GM18868 (cell line): ENCODE measurements at regions not wholly inside any gene's neighbourhood (a gene's known extent, or its start where the extent isn't known, plus 50 kb on each side); places are given as distances from the start of the nearest gene placed in this dataset.
"Not testable (repeated sequence)": the region's sequence is repeated elsewhere in the genome, so short reads cannot be mapped to it uniquely, and the experiment has no call there.

Source experiments
- ATAC-seq: cut with Tn5 transposase; IDR thresholded peaks from one replicate; pipeline ENCODE4 v1.9.1; 2021; ENCODE audit warnings: mild to moderate bottlenecking, moderate library complexity; ENCODE audit not compliant: unreplicated experiment

DNA sequence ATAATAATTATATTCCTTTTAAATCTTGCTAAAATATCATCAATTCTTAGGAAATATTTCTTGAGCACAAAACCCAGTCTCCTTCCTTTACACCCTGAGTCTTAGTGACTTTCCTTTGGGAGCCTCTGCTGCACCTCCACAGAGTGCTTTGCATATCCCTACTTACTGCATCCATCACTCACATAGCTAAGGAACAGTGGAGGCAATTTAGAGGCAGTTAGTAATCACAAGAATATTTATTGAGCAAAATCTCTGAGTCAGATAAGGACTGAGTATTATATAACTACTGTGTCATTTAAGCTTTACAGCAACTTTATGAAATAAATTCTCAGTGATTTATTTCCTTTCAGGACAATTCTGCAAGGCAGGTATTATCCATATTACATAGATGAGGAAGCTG, 327.7 kb downstream of the TMX3 start:
- no peak for ATAC-seq

DNA sequence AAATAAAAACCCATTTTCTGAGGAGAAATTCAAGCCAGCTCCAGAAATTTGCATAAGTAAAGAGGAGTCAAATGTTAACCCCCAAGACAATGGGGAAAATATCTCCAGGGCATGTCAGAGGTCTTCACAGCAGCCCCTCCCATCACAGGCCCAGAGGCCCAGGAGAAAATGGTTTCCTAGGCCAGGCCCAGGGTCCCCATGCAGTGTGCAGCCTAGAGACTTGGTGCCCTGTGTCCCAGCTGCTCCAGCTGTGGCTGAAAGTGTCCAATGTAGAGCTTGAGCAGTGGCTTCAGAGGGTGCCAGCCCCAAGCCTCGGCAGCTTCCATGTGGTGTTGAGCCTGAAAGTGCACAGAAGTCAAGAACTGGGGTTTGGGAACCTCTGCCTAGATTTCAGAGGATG, 330.9 kb downstream of the TMX3 start:
- ATAC-seq: not testable (repeated sequence)

DNA sequence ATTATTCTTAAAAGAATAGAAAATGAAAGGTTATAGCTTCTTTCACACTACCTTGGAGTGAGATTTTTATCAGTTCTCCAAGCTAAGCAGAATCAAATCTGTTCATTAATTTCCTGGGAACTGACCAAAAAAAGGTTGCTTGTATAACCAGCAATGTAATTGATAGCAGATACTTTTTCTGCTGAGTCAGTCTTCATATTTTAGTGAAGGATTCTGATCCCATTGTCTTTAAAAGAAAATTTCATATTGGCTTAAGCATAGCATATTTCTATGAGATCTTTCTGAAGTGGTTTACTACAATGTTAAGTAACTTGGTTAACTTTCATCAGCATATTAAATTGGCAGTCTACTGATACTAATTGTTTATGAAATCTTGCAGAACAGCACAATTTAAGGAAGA, 338.0 kb downstream of the TMX3 start:
- ATAC-seq: no peak

DNA sequence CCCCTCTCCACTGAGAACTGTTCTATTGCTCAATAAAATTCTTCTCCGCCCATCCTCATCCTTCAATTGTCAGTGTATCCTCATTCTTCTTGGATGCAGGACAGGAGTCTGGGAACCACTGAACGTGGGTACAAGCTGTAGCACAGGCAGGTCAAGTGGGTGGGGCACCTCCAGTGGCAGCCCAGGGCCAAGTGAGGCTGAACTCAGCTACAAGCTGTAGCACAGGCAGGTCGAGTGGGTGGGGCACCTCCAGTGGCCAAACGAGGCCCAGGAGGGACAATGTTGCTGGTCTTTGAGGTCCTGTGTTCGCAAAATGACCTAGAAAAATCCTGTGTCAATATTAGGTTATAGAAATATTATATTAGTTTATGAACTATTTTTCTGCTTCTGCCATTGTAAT, 352.0 kb downstream of the TMX3 start:
- ATAC-seq: no peak

DNA sequence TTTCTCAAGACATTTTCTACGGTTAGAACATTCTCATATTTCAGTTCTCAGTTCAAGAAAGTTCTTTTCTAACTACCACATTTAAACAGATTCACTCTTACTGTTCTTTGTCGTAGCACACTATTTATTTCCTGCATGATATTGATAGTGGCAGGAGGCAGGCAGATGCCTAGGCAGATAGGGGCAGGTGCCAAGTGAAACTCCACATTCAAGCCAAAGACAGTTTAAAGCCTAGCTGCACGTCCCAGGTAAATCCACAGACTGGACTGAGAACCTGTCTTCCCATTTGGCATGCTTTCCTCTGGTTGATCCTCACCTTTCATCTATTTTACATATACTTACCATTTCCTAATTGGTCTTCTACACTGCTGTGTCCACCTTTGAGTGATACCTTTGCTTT, 359.3 kb downstream of the TMX3 start:
- ATAC-seq: no peak

DNA sequence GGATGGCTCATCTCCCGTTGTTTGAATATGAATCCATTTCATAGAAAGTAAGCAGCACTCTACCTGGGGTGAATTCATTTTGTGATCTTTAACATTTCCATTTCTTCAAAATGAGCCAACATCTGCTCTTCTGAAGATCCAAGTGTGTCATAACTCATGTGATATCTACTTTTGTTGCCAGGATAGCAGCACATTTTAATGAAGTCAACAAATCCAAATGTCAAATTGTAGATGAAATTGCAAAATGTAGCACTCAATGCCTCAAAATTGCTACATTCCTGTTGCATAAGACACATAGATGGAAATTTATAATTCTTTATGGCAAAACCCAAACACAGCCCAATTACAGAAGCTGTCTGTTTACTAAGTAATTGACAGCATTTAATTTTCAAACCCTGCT, 360.7 kb downstream of the TMX3 start:
- ATAC-seq: no peak

DNA sequence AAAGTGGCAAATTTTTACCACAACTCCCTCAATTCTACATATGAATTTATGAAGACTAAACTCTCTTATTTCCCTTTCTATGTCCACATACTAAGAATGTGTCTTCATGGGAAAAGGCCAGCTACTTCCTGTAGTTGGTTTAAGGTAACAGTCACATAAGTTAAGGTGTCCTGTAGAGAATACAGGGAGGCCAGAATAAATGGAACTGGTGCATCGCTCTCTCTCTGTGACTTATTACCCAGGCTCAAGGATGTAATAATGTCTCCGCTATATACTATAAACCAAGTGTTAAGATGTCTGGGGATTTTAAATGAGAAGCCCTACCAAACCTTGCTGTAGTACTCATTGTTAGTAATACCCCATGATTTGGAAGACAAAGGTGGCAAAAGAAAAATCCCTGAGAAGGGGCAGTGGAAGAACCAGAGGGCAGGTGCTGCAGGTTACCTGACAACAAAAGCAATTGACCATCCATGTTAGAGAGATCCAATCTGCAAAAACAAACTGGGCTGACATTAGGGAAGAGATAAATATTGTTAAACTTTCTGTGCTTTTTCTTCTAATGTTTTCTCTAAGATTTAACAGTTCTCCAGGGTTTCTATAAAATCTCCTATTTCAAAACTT, 372.8 kb downstream of the TMX3 start:
- ATAC-seq: no peak

DNA sequence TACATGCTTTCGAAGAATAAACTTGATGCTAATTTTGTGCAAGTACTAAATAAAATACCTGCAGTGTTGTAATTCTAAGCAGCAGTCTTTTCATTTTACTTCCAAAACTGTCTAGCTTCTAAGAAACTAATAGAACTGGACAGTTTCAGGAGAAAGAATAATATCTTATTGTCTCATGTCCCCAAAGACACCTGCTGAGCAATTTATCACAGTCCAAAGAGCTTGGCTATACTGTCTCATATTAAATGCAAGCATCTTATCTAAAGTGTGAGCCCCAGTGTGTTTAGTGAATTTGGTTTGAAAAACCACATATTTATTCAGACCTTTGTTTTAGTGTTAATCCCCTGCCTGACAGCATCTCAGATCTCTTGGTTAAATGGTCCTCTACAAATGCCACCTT, 374.3 kb downstream of the TMX3 start:
- ATAC-seq: no peak

DNA sequence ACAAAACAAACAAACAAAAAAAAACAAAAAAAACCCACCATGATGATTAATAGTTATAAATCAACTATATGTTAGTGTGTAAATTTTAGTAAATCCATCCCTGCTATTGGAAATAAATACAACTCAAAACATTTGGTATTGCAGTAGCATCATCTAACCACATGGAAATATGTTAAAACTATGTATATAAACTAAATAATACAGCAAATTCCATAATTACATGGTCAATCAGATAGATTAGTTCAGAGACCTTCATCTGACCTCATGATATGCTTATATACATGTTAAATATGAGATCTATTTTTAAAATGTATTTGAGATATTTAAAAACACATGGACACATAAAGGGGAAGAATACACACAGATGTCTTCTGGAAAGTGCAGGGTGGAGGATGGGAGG, 384.2 kb downstream of the TMX3 start:
- ATAC-seq: no peak

DNA sequence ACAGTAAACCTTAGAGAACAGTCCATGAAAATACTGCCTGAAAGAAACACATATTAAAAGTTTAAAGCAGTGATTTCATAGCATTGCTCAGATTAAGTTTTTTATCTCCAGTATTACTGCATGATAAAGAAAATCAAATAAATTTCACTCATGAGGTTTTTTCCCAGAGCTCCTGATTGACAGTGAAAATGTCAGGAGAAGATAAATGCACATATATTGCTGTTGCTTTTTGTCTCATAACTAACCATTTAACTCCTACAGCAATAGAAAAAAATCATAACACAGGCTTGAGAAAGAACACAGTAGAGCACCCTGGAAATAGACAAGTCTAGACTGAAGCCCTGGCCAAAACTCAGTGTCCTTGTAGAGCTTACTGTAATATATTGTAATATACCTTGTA, 391.0 kb downstream of the TMX3 start:
- no peak for ATAC-seq

DNA sequence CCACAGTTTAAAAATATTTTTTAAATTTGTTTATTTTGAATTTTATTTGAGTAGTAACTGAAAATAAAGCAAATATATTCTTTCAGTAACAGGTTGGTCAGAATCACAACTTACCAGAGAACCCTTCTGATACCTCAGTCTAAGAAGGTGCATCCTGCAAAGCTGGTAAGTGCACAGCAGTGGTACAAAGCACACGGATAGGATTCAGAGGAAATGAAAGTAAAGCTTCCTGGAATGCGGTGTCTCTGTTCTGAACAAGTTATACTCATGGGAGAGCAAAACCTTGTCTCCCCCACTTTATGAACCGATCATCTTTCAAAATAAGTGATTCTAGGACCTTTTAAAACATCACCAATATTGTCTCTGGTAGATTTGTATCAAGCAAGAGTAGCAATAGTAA, 398.3 kb downstream of the TMX3 start:
- ATAC-seq: no peak

DNA sequence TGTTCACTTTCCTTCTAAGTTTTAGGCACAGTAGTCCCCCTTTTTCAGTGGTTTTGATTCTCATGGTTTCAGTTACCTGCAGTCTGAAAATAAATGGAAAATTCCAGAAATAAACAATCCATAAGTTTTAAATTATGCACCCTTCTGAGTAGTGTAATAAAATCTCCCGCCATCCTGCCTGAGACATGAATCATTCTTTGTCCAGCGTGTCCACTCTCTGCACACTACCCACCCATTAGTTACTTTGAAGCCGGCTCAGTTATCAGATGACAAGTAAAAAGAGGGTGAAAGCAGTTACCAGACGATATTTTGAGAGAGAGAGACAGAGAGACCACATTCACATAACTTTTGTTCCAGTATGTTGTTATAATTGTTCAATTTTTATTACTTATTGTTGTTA, 400.5 kb downstream of the TMX3 start:
- no peak for ATAC-seq

DNA sequence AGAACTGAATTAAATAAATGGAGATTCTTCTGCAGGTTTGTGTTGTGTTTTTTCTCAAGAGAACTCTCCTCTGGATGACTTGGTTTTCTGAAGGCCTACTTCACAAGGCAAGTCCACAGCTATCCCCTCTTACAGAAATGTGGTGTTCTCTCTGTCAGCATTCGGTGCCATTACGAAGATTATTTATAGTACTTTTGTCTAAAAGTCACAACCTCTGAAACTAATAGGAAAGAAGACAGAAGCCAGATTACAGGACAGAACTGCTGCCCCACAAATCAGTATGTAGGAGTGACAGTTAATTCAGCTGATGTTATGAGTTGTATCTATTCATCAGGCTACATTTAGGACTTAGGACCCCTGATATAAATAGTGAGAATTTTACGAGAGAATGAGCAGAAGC, 413.5 kb downstream of the TMX3 start:
- ATAC-seq: no peak

DNA sequence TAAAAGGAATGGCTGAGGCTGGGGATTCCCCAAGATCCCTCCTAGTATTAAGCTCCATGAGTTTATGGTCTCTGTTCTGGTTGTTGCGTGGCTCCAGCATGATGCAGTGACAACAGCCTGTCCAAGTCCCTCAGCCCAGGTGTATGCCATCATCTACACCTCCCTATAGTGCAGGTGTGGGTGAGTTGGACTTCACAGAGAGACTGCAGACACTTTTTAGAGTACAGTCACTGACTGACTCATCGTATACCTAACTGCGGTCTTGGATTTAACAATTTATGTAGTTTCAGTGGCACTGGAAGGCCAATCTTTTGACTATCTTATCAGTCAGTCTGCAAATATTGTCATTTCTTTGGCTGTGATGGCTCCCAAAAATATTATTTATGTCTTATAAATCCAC, 415.0 kb downstream of the TMX3 start:
- ATAC-seq: no peak

DNA sequence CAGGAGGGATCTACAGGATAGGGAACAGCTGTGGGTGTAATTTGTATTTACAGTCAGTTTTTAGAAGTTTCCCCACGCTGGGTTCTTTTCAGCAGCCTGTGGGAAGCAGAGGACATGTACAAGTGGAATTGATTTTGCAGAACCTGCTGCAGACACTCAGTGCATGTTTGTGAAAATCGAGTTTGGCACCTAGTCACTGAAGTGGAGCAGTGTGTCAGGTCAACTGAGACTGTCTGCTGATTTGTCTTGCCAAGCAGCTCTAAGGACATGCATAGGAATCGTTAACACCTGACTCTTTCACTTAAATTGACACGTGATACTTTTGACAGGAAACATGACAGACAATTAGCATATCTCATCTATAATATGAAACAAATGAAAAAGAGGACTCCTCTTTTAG, 416.6 kb downstream of the TMX3 start:
- ATAC-seq: no peak

DNA sequence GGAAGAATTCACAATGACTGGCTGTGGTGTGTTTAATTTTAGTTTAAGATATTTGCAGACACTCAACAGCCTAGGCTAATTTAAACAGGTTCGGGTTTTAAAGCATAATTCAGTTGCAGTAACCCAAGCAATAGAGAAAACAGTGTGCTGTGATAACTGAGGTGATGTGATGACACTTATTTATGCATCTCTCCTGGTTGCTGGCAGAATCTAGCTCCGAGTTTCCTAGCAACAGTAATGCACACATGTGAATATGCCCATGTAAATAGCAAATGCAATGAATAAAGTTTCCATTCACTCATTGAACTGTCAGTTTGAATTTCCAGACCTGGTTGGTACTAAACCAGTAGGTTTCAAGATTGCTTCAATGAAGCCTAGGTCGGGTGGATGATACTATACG, 426.5 kb downstream of the TMX3 start:
- no peak for ATAC-seq

DNA sequence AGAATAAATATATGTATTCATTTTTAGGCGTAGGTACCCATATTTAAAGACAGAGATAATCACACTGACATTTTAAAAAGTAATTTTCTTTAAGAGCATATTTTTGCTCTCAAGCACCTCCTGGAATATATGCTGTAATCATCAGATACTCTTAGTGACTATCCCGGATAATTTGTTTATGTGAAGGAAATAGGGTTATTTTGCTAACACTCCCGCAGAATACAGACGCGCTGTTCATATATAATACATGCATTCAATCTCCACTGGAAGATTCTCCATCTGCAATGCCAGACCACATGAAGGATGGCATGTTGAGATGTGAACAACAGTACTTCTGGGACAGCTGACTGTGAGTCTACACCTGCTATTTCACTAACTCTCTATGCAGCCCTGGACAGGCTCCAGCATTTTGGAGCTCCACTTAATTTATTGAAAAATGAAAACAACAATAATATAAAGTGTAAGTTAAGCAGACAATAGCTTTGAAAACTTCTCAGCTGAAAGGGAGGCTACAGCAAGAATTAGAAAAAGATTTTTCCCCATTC, 430.6 kb downstream of the TMX3 start:
- ATAC-seq: no peak

DNA sequence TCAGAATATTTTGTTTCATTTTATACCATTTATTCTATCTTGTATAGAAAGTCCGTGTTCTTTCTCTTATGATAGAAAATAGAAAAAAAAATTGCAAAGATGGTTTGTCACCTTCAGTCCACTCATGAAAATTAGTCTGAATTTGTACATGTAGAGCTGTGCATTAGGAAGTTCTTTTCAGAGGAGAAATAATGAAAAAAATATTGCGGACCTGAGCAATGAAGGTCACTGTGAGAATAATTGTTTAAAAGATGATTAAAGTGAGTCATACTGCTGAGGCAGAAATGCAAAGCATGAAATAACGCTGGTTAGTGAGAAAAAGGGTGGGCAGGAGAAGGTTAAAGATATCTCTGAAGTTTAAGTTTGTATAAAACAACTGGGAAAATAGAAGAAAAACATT, 431.1 kb downstream of the TMX3 start:
- ATAC-seq: no peak

DNA sequence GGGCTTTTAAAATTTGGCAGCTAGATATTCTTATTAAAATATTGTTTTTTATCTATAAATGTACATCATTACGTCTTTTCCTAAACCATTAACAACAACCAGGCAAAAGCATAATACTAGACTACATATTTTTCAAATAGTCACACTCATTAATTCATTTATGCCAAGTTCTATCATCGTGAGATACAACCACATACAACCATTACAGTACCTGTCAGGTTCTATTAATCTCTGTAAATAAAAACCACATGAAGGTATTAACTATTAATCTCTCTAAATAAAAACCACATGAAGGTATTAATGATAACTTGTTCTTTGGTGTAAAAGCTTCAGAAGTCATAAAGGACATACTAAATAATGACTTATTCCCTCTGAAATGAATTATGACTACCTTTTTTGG, 432.7 kb downstream of the TMX3 start:
- ATAC-seq: no peak

DNA sequence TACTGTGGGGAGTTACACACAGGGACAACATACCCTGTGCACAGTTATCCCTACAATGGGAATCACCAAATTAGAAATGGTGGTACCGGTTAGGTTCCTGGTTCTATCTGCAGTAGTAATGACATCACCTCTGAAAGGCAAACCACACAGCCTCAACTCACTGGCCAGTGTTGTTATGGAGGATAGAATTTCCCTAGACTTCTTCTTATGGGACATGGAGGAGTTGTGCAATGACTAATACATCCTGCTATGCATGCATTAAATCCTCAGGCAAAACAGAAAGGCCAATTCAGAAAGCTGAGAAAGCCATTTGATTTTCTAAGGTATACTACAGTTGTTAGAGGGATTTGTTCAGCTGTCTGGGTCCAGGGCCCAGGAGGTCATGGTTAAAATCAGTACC, 439.3 kb downstream of the TMX3 start:
- ATAC-seq: no peak

DNA sequence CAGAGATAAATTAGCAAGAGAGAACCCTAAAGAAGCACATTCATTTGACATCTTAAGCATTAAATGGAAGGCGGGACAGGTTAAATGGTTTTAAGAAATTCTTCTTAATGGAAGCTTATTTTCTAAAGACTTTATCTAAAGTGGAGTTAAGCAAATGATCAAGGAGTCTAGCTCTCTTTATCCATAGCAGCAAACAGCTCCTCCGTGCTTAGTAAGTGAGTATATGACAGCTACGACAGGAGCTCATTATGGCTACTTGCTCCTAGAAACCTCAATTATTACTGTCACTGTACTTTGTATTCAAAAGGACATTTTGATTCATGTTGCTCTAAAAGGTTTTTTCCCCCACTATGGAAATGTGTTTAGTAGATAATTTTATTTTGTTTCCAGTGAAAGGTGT, 444.9 kb downstream of the TMX3 start:
- no peak for ATAC-seq

DNA sequence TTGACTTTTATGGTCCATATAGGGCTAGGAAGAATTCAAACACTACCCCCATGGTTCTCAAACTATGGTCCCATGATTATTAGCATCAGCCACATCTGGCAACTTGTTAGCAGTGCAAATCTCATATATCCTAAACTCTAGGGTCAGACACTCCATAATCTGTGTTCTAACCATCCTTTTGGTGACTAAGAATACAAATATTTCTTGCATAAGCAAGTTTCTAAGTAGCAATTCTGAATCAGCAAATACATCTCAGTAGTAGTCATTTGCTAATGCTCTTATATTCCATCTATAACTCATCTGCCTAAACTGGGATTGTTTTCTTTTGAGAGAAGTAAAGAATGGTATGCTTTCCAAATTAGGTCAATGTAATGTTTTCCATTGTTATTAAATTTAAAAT, 447.3 kb downstream of the TMX3 start:
- no peak for ATAC-seq

DNA sequence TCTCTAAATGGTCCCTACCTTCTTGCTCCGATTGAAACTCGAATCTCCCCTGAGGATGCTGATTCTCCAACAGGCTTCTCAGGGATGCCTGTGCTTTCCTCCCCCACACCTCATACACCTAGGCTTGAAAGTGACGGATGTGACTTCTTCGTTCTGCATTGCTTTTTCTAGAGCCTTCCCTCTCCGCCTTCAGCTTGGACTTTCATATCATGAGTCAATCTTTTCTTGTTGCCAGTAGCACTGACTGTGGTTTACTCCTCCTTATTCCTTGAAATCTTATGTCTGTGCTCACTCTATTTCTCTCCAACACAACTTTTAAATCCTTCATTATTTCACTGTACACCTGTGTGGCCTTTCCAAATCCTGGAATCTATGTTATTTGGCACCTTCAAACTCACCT, 451.4 kb downstream of the TMX3 start:
- ATAC-seq: no peak
